HG03135 (cell line): ENCODE measurements at regions not wholly inside any gene's neighbourhood (a gene's known extent, or its start where the extent isn't known, plus 50 kb on each side); places are given as distances from the start of the nearest gene placed in this dataset.
"Not testable (repeated sequence)": the region's sequence is repeated elsewhere in the genome, so short reads cannot be mapped to it uniquely, and the experiment has no call there.

Source experiments
- ATAC-seq: cut with Tn5 transposase; IDR thresholded peaks from one replicate; pipeline ENCODE4 v1.9.1; 2021; ENCODE audit warnings: mild to moderate bottlenecking, moderate library complexity; ENCODE audit not compliant: unreplicated experiment

GRCh38 chr3:145079436-145079835 is 1081.5 kb downstream of the PLOD2 start:
- ATAC-seq: no peak

- no peak for ATAC-seq
Observed at GRCh38 chr3:145087038-145087437, 1073.9 kb downstream of the PLOD2 start.

GRCh38 chr3:145088917-145089316 is 1072.1 kb downstream of the PLOD2 start:
- ATAC-seq: no peak

- no peak for ATAC-seq
Observed at GRCh38 chr3:145089337-145089736, 1071.6 kb downstream of the PLOD2 start.

GRCh38 chr3:145094355-145094941 is 1066.5 kb downstream of the PLOD2 start:
- peak; percentile 78 for ATAC-seq

GRCh38 chr3:145111141-145111540 is 1049.8 kb downstream of the PLOD2 start:
- not testable (repeated sequence) for ATAC-seq

GRCh38 chr3:145116769-145117168 is 1044.2 kb downstream of the PLOD2 start:
- no peak for ATAC-seq

- ATAC-seq: peak; percentile 76
Observed at GRCh38 chr3:145118303-145118702, 1042.7 kb downstream of the PLOD2 start.

- ATAC-seq: no peak
Observed at GRCh38 chr3:145124900-145125678, 1035.9 kb downstream of the PLOD2 start.

- ATAC-seq: no peak
Observed at GRCh38 chr3:145133281-145133680, 1027.7 kb downstream of the PLOD2 start.

- ATAC-seq: no peak
Observed at GRCh38 chr3:145134738-145135137, 1026.2 kb downstream of the PLOD2 start.

GRCh38 chr3:145144361-145144760 is 1016.6 kb downstream of the PLOD2 start:
- no peak for ATAC-seq

- ATAC-seq: no peak
Observed at GRCh38 chr3:145145461-145145860, 1015.5 kb downstream of the PLOD2 start.

- ATAC-seq: no peak
Observed at GRCh38 chr3:145159640-145160039, 1001.3 kb downstream of the PLOD2 start.

GRCh38 chr3:145170121-145170520 is 990.9 kb downstream of the PLOD2 start:
- ATAC-seq: no peak

GRCh38 chr3:145175626-145176025 is 985.4 kb downstream of the PLOD2 start:
- no peak for ATAC-seq

GRCh38 chr3:145176907-145177306 is 984.1 kb downstream of the PLOD2 start:
- ATAC-seq: no peak

GRCh38 chr3:145177828-145178227 is 983.2 kb downstream of the PLOD2 start:
- ATAC-seq: no peak

GRCh38 chr3:145182196-145182911 is 978.6 kb downstream of the PLOD2 start:
- ATAC-seq: no peak

- ATAC-seq: no peak
Observed at GRCh38 chr3:145183261-145183660, 977.7 kb downstream of the PLOD2 start.

- no peak for ATAC-seq
Observed at GRCh38 chr3:145188079-145188770, 972.8 kb downstream of the PLOD2 start.
